Hepatocyte (in vitro differentiated cells): ENCODE measurements at regions not wholly inside any gene's neighbourhood (a gene's known extent, or its start where the extent isn't known, plus 50 kb on each side); places are given as distances from the start of the nearest gene placed in this dataset.

Experiments used
- DNase-seq: peaks from one replicate; pipeline ENCODE4 v3.0.0-alpha.2; 2016; ENCODE audit warnings: low spot score
- H2AFZ ChIP-seq: fragments of 200-600 bp; sonication (generic); 2 replicates; pipeline ENCODE4 v1.6.0; 2016; ENCODE audit warnings: antibody characterized with exemption, mild to moderate bottlenecking
- H3K27ac ChIP-seq: fragments of 200-600 bp; sonication (generic); 2 replicates; pipeline ENCODE4 v1.5.1; 2016; ENCODE audit warnings: mild to moderate bottlenecking
- H3K27me3 ChIP-seq: fragments of 200-600 bp; sonication (generic); 2 replicates; pipeline ENCODE4 v1.6.1; 2016
- H3K36me3 ChIP-seq: fragments of 200-600 bp; sonication (generic); replicated peaks from 2 replicates; pipeline ENCODE4 v1.5.1; 2016; ENCODE audit warnings: low read depth; ENCODE audit not compliant: insufficient read depth
- H3K4me1 ChIP-seq: fragments of 200-600 bp; sonication (generic); 2 replicates; pipeline ENCODE4 v1.5.1; 2016; ENCODE audit warnings: mild to moderate bottlenecking, moderate library complexity; ENCODE audit not compliant: insufficient read depth
- H3K4me2 ChIP-seq: fragments of 200-600 bp; sonication (generic); 2 replicates; pipeline ENCODE4 v1.6.0; 2016
- H3K4me3 ChIP-seq: fragments of 200-600 bp; sonication (generic); 2 replicates; pipeline ENCODE4 v1.5.1; 2016; ENCODE audit warnings: mild to moderate bottlenecking
- H3K79me2 ChIP-seq: fragments of 200-600 bp; sonication (generic); 2 replicates; pipeline ENCODE4 v1.6.0; 2017; ENCODE audit warnings: mild to moderate bottlenecking
- H3K9me2 ChIP-seq: fragments of 200-600 bp; sonication (generic); replicated peaks from 2 replicates; pipeline ENCODE4 v1.6.0; 2017; ENCODE audit warnings: mild to moderate bottlenecking; ENCODE audit not compliant: insufficient read depth
- H3K9me3 ChIP-seq: fragments of 200-600 bp; sonication (generic); 2 replicates; pipeline ENCODE4 v1.5.1; 2016; ENCODE audit warnings: low read depth, mild to moderate bottlenecking
- H4K20me1 ChIP-seq: fragments of 200-600 bp; sonication (generic); 2 replicates; pipeline ENCODE4 v1.6.0; 2016; ENCODE audit warnings: mild to moderate bottlenecking; ENCODE audit not compliant: insufficient read depth, poor library complexity, severe bottlenecking
- CTCF ChIP-seq: fragments of 200-600 bp; sonication (generic); IDR thresholded peaks from 2 replicates; pipeline ENCODE4 v1.5.1; 2016; ENCODE audit warnings: antibody characterized with exemption, mild to moderate bottlenecking; ENCODE audit not compliant: poor library complexity
- EZH2 ChIP-seq: fragments of 200-600 bp; sonication (generic); IDR thresholded peaks from 2 replicates; pipeline ENCODE4 v1.6.1; 2016; ENCODE audit warnings: antibody characterized with exemption, mild to moderate bottlenecking, borderline replicate concordance
- EZH2phosphoT487 ChIP-seq: fragments of 200-600 bp; sonication (generic); IDR thresholded peaks from one replicate; pipeline ENCODE4 v1.6.1; 2018; ENCODE audit warnings: antibody characterized with exemption, mild to moderate bottlenecking, low read depth, moderate library complexity; ENCODE audit not compliant: unreplicated experiment, severe bottlenecking
- WGBS: methylation state at CpG from one replicate; pipeline ENCODE4 v1.1.6; 2016; ENCODE audit warnings: low lambda C conversion rate; ENCODE audit errors: missing lambda C conversion rate; 5-methylcytosine and 5-hydroxymethylcytosine counted together

- H3K9me3 ChIP-seq: no peaks in the 10 kb centered on the region
- no peak overlapping the region for H3K4me3 ChIP-seq
- no peaks in the 10 kb centered on the region for H3K36me3 ChIP-seq
- H3K27me3 ChIP-seq: peaks cover 4% of the 10 kb centered on the region
- H3K79me2 ChIP-seq: no peaks in the 10 kb centered on the region
- H3K4me1 ChIP-seq: peaks cover 15% of the 10 kb centered on the region
- H3K9me2 ChIP-seq: no peaks in the 10 kb centered on the region
- DNase-seq: no peak
- H2AFZ ChIP-seq: no peak overlapping the region
- TF ChIP-seq CTCF (no peak), EZH2 (no peak), EZH2phosphoT487 (no peak)
- no peak overlapping the region for H3K4me2 ChIP-seq
- no peaks in the 10 kb centered on the region for H4K20me1 ChIP-seq
- no peak overlapping the region for H3K27ac ChIP-seq
- 73% methylated on average over 7 of the region's 7 CpGs for WGBS
Observed at GRCh38 chr22:27418261-27418660, 383.3 kb downstream of the MN1 start.

GRCh38 chr22:27419473-27419872 lies 382.1 kb downstream of the MN1 start:
- Histone ChIP-seq H2AFZ (no peak overlapping the region), H3K9me2 (no peaks in the 10 kb centered on the region), H3K9me3 (no peaks in the 10 kb centered on the region), H3K4me2 (no peak overlapping the region), H3K79me2 (no peaks in the 10 kb centered on the region), H3K27me3 (peaks cover 4% of the 10 kb centered on the region), H4K20me1 (no peaks in the 10 kb centered on the region), H3K27ac (no peak overlapping the region), H3K4me3 (no peak overlapping the region), H3K36me3 (no peaks in the 10 kb centered on the region), H3K4me1 (peaks cover 15% of the 10 kb centered on the region)
- no peak for DNase-seq
- TF ChIP-seq EZH2: no peak
- TF ChIP-seq CTCF: no peak
- no peak for TF ChIP-seq EZH2phosphoT487
- WGBS: 82% methylated on average over 7 of the region's 7 CpGs

- no peak overlapping the region for H2AFZ ChIP-seq
- H3K27ac ChIP-seq: peak overlapping the region; percentile 70
- 79% methylated on average over 6 of the region's 6 CpGs for WGBS
Observed at GRCh38 chr22:27420195-27420816, 381.2 kb downstream of the MN1 start.

More at GRCh38 chr22:27420195-27420816, 381.2 kb downstream of the MN1 start:
- Histone ChIP-seq H3K9me2 (no peaks in the 10 kb centered on the region), H3K36me3 (no peaks in the 10 kb centered on the region), H3K79me2 (no peaks in the 10 kb centered on the region), H3K27me3 (peaks cover under 1% of the 10 kb centered on the region), H3K9me3 (no peaks in the 10 kb centered on the region), H3K4me1 (peaks cover 15% of the 10 kb centered on the region), H4K20me1 (no peaks in the 10 kb centered on the region), H3K4me3 (no peak overlapping the region), H3K4me2 (no peak overlapping the region)
- DNase-seq: no peak
- TF ChIP-seq EZH2phosphoT487 (no peak), EZH2 (no peak), CTCF (no peak)
